Stomach (tissue), 4 donors: ENCODE measurements at regions not wholly inside any gene's neighbourhood (a gene's known extent, or its start where the extent isn't known, plus 50 kb on each side); places are given as distances from the start of the nearest gene placed in this dataset.

Experiments
- CTCF ChIP-seq, 7 experiments: fragments of 450-650 bp in 4 of 7; fragments of 200-600 bp in 3 of 7; sonication (generic) in 3 of 7; IDR thresholded peaks; one replicate each; pipeline ENCODE4 v1.5.1; 2016 to 2019; ENCODE audit warnings: antibody characterized with exemption in 7 of 7, control low read depth in 2 of 7, mild to moderate bottlenecking in 1 of 7
- EP300 ChIP-seq: sonication (generic); formaldehyde crosslinking; IDR thresholded peaks from one replicate; pipeline ENCODE4 v1.6.1; 2017; ENCODE audit warnings: antibody characterized with exemption
- POLR2A ChIP-seq, 4 donors: fragments of 450-650 bp; IDR thresholded peaks; one replicate each; pipeline ENCODE4 v1.6.1; 2016; ENCODE audit warnings: antibody characterized with exemption in 4 of 4, control low read depth in 2 of 4, mild to moderate bottlenecking in 1 of 4, moderate library complexity in 1 of 4

GRCh38 chr18:34467058-34467457, 242.3 kb upstream of the NOL4 start:
- TF ChIP-seq CTCF (IDR thresholded peaks at IDR 0.05) (no peak), POLR2A (IDR thresholded peaks at IDR 0.05) (no peak), EP300 (no peak)
